ENCODE measurements at regions not wholly inside any gene's neighbourhood (a gene's known extent, or its start where the extent isn't known, plus 50 kb on each side); places are given as distances from the start of the nearest gene placed in this dataset.

DNA sequence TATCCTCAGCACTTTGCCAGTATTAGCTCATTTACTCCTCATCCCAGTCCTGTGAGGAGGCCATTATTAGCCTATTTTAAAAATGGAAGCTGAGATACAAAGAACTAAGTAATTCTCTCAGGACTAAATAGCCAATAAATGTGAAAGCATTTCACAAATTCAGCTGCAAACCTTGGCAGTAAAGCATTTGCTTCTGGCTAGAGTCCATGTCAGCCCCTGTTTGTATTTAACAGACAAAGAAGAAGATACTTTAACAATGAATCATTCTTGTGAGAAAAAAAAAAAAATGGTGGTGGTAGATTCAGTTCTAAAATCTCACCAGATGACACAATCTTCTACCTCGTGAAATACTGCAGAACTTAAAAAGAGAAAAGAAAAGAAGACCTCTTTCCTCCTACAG is 85.0 kb upstream of the CNTN6 start:
- Histone ChIP-seq H3K36me3 (ENCODE audit: low read length) (no peaks in the 10 kb centered on the region), H3F3A (ENCODE audit: insufficient read depth) (no peaks in the 10 kb centered on the region), H3K9ac (ENCODE audit: low read length) (no peak overlapping the region), H3K79me2 (ENCODE audit: insufficient read depth, low read length) (no peaks in the 10 kb centered on the region), H3K9me3 (ENCODE audit: insufficient read depth, low read length) (no peaks in the 10 kb centered on the region), H3K27me3 (ENCODE audit: low read length) (no peaks in the 10 kb centered on the region), H4K20me1 (ENCODE audit: low read depth, low read length) (no peaks in the 10 kb centered on the region), H3K4me3 (ENCODE audit: insufficient read depth, low read length, poor library complexity, severe bottlenecking) (no peak overlapping the region), H3K9me2 (replicated peaks; ENCODE audit: insufficient read depth, low read length) (no peaks in the 10 kb centered on the region), H2AFZ (ENCODE audit: low read depth, low read length, severe bottlenecking) (no peak overlapping the region), H3K4me2 (ENCODE audit: low read depth, low read length, poor library complexity, severe bottlenecking) (no peak overlapping the region), H3K27ac (ENCODE audit: low read depth, low read length) (no peak overlapping the region)
- TF ChIP-seq CTCF (IDR thresholded peaks at IDR 0.05; ENCODE audit: insufficient read depth, low read length, poor library complexity, severe bottlenecking) (no peak), EZH2phosphoT487 (conservative IDR thresholded peaks at IDR 0.05; ENCODE audit: low read length) (no peak)

DNA sequence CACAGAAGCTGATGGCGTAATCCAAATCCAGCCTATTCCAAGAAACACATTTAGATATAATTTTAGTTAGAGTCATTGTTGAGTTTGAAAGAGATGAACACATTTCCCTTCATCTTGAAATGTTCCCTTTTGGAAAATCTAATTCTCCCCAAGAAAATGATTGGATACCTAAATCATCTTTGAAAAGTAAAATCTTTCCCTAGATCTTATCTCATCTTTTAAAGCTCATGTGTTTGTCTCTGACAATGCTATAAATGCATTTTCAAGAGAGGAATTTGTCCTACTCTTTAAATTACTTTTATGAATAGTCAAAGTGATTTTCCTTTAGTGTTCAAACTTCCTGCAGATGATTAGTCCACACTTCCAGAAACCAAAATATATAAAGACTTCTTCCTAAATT is 82.6 kb upstream of the CNTN6 start:
- Histone ChIP-seq H3K9me3 (ENCODE audit: insufficient read depth, low read length) (no peaks in the 10 kb centered on the region), H3K79me2 (ENCODE audit: insufficient read depth, low read length) (no peaks in the 10 kb centered on the region), H3K4me2 (ENCODE audit: low read depth, low read length, poor library complexity, severe bottlenecking) (no peak overlapping the region), H3F3A (ENCODE audit: insufficient read depth) (no peaks in the 10 kb centered on the region), H3K27me3 (ENCODE audit: low read length) (no peaks in the 10 kb centered on the region), H3K9ac (ENCODE audit: low read length) (no peak overlapping the region), H4K20me1 (ENCODE audit: low read depth, low read length) (no peaks in the 10 kb centered on the region), H3K36me3 (ENCODE audit: low read length) (no peaks in the 10 kb centered on the region), H2AFZ (ENCODE audit: low read depth, low read length, severe bottlenecking) (no peak overlapping the region), H3K4me3 (ENCODE audit: insufficient read depth, low read length, poor library complexity, severe bottlenecking) (no peak overlapping the region), H3K9me2 (replicated peaks; ENCODE audit: insufficient read depth, low read length) (no peaks in the 10 kb centered on the region), H3K27ac (ENCODE audit: low read depth, low read length) (no peak overlapping the region)
- TF ChIP-seq EZH2phosphoT487 (conservative IDR thresholded peaks at IDR 0.05; ENCODE audit: low read length): no peak
- TF ChIP-seq CTCF (IDR thresholded peaks at IDR 0.05; ENCODE audit: insufficient read depth, low read length, poor library complexity, severe bottlenecking): no peak

DNA sequence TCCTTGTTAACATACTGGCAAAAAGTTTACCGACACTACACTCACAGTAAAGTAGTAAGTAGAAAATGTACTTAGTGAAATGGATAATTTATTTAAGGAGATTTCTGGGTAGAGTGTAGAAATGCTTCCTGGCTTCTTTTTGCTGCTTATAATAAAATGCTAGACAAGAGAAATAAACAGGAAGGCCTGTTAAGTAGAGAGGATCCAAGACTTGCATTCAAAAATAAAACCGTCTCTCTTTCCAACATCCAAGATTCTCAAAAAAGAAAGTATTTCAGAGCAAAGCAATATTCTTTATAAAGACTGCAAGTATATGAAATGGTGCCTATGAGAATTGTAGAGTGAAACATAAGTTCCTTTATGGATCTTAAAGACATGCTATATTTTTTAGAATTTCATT is 77.0 kb upstream of the CNTN6 start:
- Histone ChIP-seq H3K27me3 (ENCODE audit: low read length) (no peaks in the 10 kb centered on the region), H2AFZ (ENCODE audit: low read depth, low read length, severe bottlenecking) (no peak overlapping the region), H3K4me2 (ENCODE audit: low read depth, low read length, poor library complexity, severe bottlenecking) (no peak overlapping the region), H3K9me3 (ENCODE audit: insufficient read depth, low read length) (no peaks in the 10 kb centered on the region), H3K36me3 (ENCODE audit: low read length) (no peaks in the 10 kb centered on the region), H3F3A (ENCODE audit: insufficient read depth) (no peaks in the 10 kb centered on the region), H3K9me2 (replicated peaks; ENCODE audit: insufficient read depth, low read length) (no peaks in the 10 kb centered on the region), H3K4me3 (ENCODE audit: insufficient read depth, low read length, poor library complexity, severe bottlenecking) (no peak overlapping the region), H3K9ac (ENCODE audit: low read length) (no peak overlapping the region), H3K79me2 (ENCODE audit: insufficient read depth, low read length) (no peaks in the 10 kb centered on the region), H3K27ac (ENCODE audit: low read depth, low read length) (no peak overlapping the region), H4K20me1 (ENCODE audit: low read depth, low read length) (no peaks in the 10 kb centered on the region)
- TF ChIP-seq EZH2phosphoT487 (conservative IDR thresholded peaks at IDR 0.05; ENCODE audit: low read length) (no peak), CTCF (IDR thresholded peaks at IDR 0.05; ENCODE audit: insufficient read depth, low read length, poor library complexity, severe bottlenecking) (no peak)

GRCh38 chr3:1017870-1018269 is 75.0 kb upstream of the CNTN6 start:
- Histone ChIP-seq H3K79me2 (ENCODE audit: insufficient read depth, low read length) (no peaks in the 10 kb centered on the region), H3K27me3 (ENCODE audit: low read length) (no peaks in the 10 kb centered on the region), H3K36me3 (ENCODE audit: low read length) (no peaks in the 10 kb centered on the region), H3F3A (ENCODE audit: insufficient read depth) (no peaks in the 10 kb centered on the region), H3K4me2 (ENCODE audit: low read depth, low read length, poor library complexity, severe bottlenecking) (no peak overlapping the region), H3K9me2 (replicated peaks; ENCODE audit: insufficient read depth, low read length) (no peaks in the 10 kb centered on the region), H3K9me3 (ENCODE audit: insufficient read depth, low read length) (no peaks in the 10 kb centered on the region), H3K9ac (ENCODE audit: low read length) (no peak overlapping the region), H4K20me1 (ENCODE audit: low read depth, low read length) (no peaks in the 10 kb centered on the region), H2AFZ (ENCODE audit: low read depth, low read length, severe bottlenecking) (no peak overlapping the region), H3K4me3 (ENCODE audit: insufficient read depth, low read length, poor library complexity, severe bottlenecking) (no peak overlapping the region), H3K27ac (ENCODE audit: low read depth, low read length) (no peak overlapping the region)
- TF ChIP-seq EZH2phosphoT487 (conservative IDR thresholded peaks at IDR 0.05; ENCODE audit: low read length) (no peak), CTCF (IDR thresholded peaks at IDR 0.05; ENCODE audit: insufficient read depth, low read length, poor library complexity, severe bottlenecking) (no peak)
